GM12878 (cell line): ENCODE measurements at regions not wholly inside any gene's neighbourhood (a gene's known extent, or its start where the extent isn't known, plus 50 kb on each side); places are given as distances from the start of the nearest gene placed in this dataset.

Experiments used
- ATAC-seq: fragments of 200-7000 bp; cut with Tn5 transposase; 3 replicates; pipeline ENCODE4 v1.9.1; 2020; ENCODE audit warnings: mild to moderate bottlenecking, moderate library complexity
- BruUV-seq: library from RNA; stranded (reverse); fragments of 400-500 nt; replicated peaks from 2 replicates; lab custom pipeline; 2021; lab: Mats Ljungman, UMichigan
- CTCF ChIA-PET: fragments of 300-600 bp; sonication (Branson Sonifier 250); formaldehyde crosslinking; extraction: SDS; loops from one replicate; lab custom pipeline; 2021; ENCODE audit warnings: inconsistent platforms; lab: Yijun Ruan, JAX
- POLR2A ChIA-PET: fragments of 350-600 bp; formaldehyde crosslinking; extraction: SDS; loops from one replicate; lab custom pipeline; 2021; ENCODE audit warnings: inconsistent platforms; lab: Charles Lee
- RAD21 ChIA-PET: fragments of 300-600 bp; sonication (Branson Sonifier 250); formaldehyde crosslinking; loops from one replicate; lab custom pipeline; 2023; ENCODE audit warnings: antibody characterized with exemption; ENCODE audit not compliant: unreplicated experiment; lab: Charles Lee
- SMC1A ChIA-PET: fragments of 300-600 bp; sonication (Branson Sonifier 250); formaldehyde crosslinking; loops from one replicate; lab custom pipeline; 2023; ENCODE audit not compliant: unreplicated experiment, uncharacterized antibody; lab: Charles Lee
- DNase-seq: peaks from one replicate; pipeline ENCODE4 v3.0.0-alpha.2; 2011; ENCODE audit warnings: low read depth, low spot score
- FAIRE-seq: peaks from 3 replicates; lab custom pipeline; 2011; peaks lifted over from hg19 to GRCh38; lab: Jason Lieb, UNC
- H2AFZ ChIP-seq: 2 replicates; pipeline ENCODE4 v1.6.0; 2011; ENCODE audit warnings: low read depth, low read length, control low read depth; ENCODE audit not compliant: control insufficient read depth
- H3K27ac ChIP-seq: 2 replicates; pipeline ENCODE4 v1.5.1; 2011; ENCODE audit warnings: control low read depth; ENCODE audit not compliant: control insufficient read depth, insufficient read depth
- H3K27me3 ChIP-seq, 2 experiments: replicated peaks in 1 of 2; 2 replicates each; pipeline versions ENCODE4 v1.6.0 to v1.6.1; 2011; ENCODE audit warnings: low read length in 1 of 2; ENCODE audit not compliant: control insufficient read depth in 2 of 2, insufficient read depth in 2 of 2
- H3K36me3 ChIP-seq, 2 experiments: 2 replicates each; pipeline ENCODE4 v1.5.1; 2011; ENCODE audit warnings: low read length in 1 of 2; ENCODE audit not compliant: control insufficient read depth in 2 of 2, insufficient read depth in 2 of 2
- H3K4me1 ChIP-seq: 2 replicates; pipeline ENCODE4 v1.6.1; 2011; ENCODE audit warnings: mild to moderate bottlenecking, low read length, moderate library complexity, mixed read lengths; ENCODE audit not compliant: control insufficient read depth, insufficient read depth
- H3K4me2 ChIP-seq: 2 replicates; pipeline ENCODE4 v1.6.0; 2011; ENCODE audit warnings: control low read depth; ENCODE audit not compliant: control insufficient read depth, insufficient read depth
- H3K4me3 ChIP-seq: fragments of 200-600 bp; sonication (generic); 2 replicates; pipeline ENCODE4 v1.5.1; 2016
- H3K79me2 ChIP-seq: 2 replicates; pipeline ENCODE4 v1.6.0; 2011; ENCODE audit warnings: low read length; ENCODE audit not compliant: control insufficient read depth, insufficient read depth
- H3K9ac ChIP-seq: 2 replicates; pipeline ENCODE4 v1.8.0; 2011; ENCODE audit warnings: low read length, control low read depth, mixed read lengths; ENCODE audit not compliant: control insufficient read depth, insufficient read depth
- H3K9me3 ChIP-seq: replicated peaks from 3 replicates; pipeline ENCODE4 v1.5.1; 2011; ENCODE audit warnings: mild to moderate bottlenecking, low read length; ENCODE audit not compliant: control insufficient read depth, insufficient read depth
- H4K20me1 ChIP-seq: 2 replicates; pipeline ENCODE4 v1.6.0; 2011; ENCODE audit not compliant: control insufficient read depth, insufficient read depth
- CEBPB ChIP-seq, 2 experiments: fragments of 150-350 bp in 1 of 2; IDR thresholded peaks; 2 replicates each; pipeline ENCODE4 v1.6.1; 2012 to 2014; ENCODE audit warnings: low read depth in 2 of 2, low read length in 2 of 2, borderline replicate concordance in 1 of 2, inconsistent platforms in 1 of 2
- CHD1 ChIP-seq: IDR thresholded peaks from 2 replicates; pipeline ENCODE4 v1.6.1; 2012; ENCODE audit warnings: low read depth, low read length, improper control_type of control experiment
- CHD4 ChIP-seq: fragments of 200-600 bp; sonication (generic); IDR thresholded peaks from 2 replicates; pipeline ENCODE4 v1.6.1; 2016; ENCODE audit warnings: mild to moderate bottlenecking
- KDM1A ChIP-seq: fragments of 200-600 bp; sonication (generic); IDR thresholded peaks from 2 replicates; pipeline ENCODE4 v1.6.1; 2016; ENCODE audit warnings: borderline replicate concordance
- PAX5 ChIP-seq: IDR thresholded peaks from 2 replicates; pipeline ENCODE4 v1.6.1; 2011; ENCODE audit warnings: low read depth, low read length, borderline replicate concordance
- RAD51 ChIP-seq: fragments of 450-650 bp; IDR thresholded peaks from 2 replicates; pipeline ENCODE4 v1.6.1; 2016; ENCODE audit warnings: moderate library complexity, mild to moderate bottlenecking, inconsistent platforms
- REST ChIP-seq: IDR thresholded peaks from 2 replicates; pipeline ENCODE4 v1.6.1; 2012; ENCODE audit warnings: mild to moderate bottlenecking, low read depth, low read length
- SP1 ChIP-seq: IDR thresholded peaks from one replicate; pipeline ENCODE4 v1.6.1; 2011; ENCODE audit warnings: low read depth, low read length
- WRNIP1 ChIP-seq: IDR thresholded peaks from 2 replicates; pipeline ENCODE4 v1.6.1; 2011; ENCODE audit warnings: low read depth, low read length, improper control_type of control experiment, borderline replicate concordance
- WGBS: methylation state at CpG from one replicate; pipeline ENCODE4 v1.1.6; 2016; ENCODE audit warnings: low lambda C conversion rate; ENCODE audit not compliant: insufficient replicate concordance, insufficient coverage; ENCODE audit errors: missing lambda C conversion rate; 5-methylcytosine and 5-hydroxymethylcytosine counted together
- in situ Hi-C: fragments of 300-500 bp; cut with MboI; formaldehyde crosslinking; loops from 9 replicates; pipeline ENCODE4 v1.14.3; 2018; ENCODE audit warnings: mixed read lengths
- intact Hi-C: fragments of 100-400 bp; cut with micrococcal nuclease; formaldehyde crosslinking; loops from one replicate; pipeline ENCODE4 v1.14.2; 2022; ENCODE audit not compliant: unreplicated experiment

GRCh38 chr7:83872501-83872900 lies 223.6 kb upstream of the SEMA3E start (continued):
- TF ChIP-seq CHD4: no peak
- no peak for TF ChIP-seq RAD51
- TF ChIP-seq KDM1A: no peak
- no peak for TF ChIP-seq PAX5
- TF ChIP-seq, all 136 proteins: peak for 0

GRCh38 chr7:83870515-83870914 lies 221.6 kb upstream of the SEMA3E start:
- TF ChIP-seq CHD1 (no peak), SP1 (no peak), REST (no peak), CEBPB (IDR thresholded peaks at IDR 0.05; ENCODE audit: borderline replicate concordance in 1 of 2, low read depth in 2 of 2, low read length in 2 of 2) (no peak), WRNIP1 (no peak)
- no peak overlapping the region for H3K9ac ChIP-seq
- DNase-seq: no peak
- no peak for ATAC-seq
- intact Hi-C loops: no loop called here
- no peaks in the 10 kb centered on the region for H3K4me1 ChIP-seq
- ChIA-PET CTCF (interaction anchor here (1.0 kb wide), 1 partner anchor 13 kb away, joined by 4 read pairs; no protein-coding TSS in a partner anchor), RAD21 (no interaction called here), POLR2A (no interaction called here), SMC1A (interaction anchor here (1.0 kb wide), 1 partner anchor 66 kb away, joined by 4 read pairs; no protein-coding TSS in a partner anchor)
- no peak overlapping the region for H2AFZ ChIP-seq
- no peak overlapping the region for H3K27ac ChIP-seq
- BruUV-seq: no TSS peak
- no peaks in the 10 kb centered on the region for H4K20me1 ChIP-seq
- no peaks in the 10 kb centered on the region for H3K9me3 ChIP-seq
- WGBS: 0% methylated on average over 1 of the region's 1 CpG
- in situ Hi-C loops: no loop called here
- no peaks in the 10 kb centered on the region for H3K36me3 ChIP-seq
- no peaks in the 10 kb centered on the region for H3K79me2 ChIP-seq
- no peak overlapping the region for H3K4me2 ChIP-seq
- no peaks in the 10 kb centered on the region for H3K27me3 ChIP-seq
- FAIRE-seq: no peak
- no peak overlapping the region for H3K4me3 ChIP-seq
